HCT116 (cell line): ENCODE measurements at regions not wholly inside any gene's neighbourhood (a gene's known extent, or its start where the extent isn't known, plus 50 kb on each side); places are given as distances from the start of the nearest gene placed in this dataset.

Source experiments
- ATAC-seq: fragments of 200-7000 bp; cut with Tn5 transposase; 2 replicates; pipeline ENCODE4 v1.9.1; 2020; ENCODE audit warnings: mild to moderate bottlenecking, moderate library complexity
- BruUV-seq: library from RNA; stranded (reverse); fragments of 400-500 nt; replicated peaks from 2 replicates; lab custom pipeline; 2021; lab: Mats Ljungman, UMichigan
- CTCF ChIA-PET: fragments of 300-600 bp; sonication (Branson Sonifier 250); formaldehyde crosslinking; loops from one replicate; lab custom pipeline; 2021; ENCODE audit warnings: antibody characterized with exemption; lab: Charles Lee
- POLR2A ChIA-PET: fragments of 300-600, 350-600 bp; sonication (Branson Sonifier 250); formaldehyde crosslinking; loops from one replicate; lab custom pipeline; 2021; ENCODE audit warnings: antibody characterized with exemption; lab: Charles Lee
- RAD21 ChIA-PET, 2 experiments: fragments of 300-600 bp; sonication (Branson Sonifier 250); formaldehyde crosslinking; loops; one replicate each; lab custom pipeline; 2023; ENCODE audit warnings: low total read pairs in 2 of 2; ENCODE audit not compliant: uncharacterized antibody in 2 of 2, unreplicated experiment in 2 of 2, low non-redundant PET in 1 of 2; lab: Charles Lee
- DNase-seq: peaks from one replicate; pipeline ENCODE4 v3.0.0-alpha.2; 2010; ENCODE audit warnings: low read depth, low spot score
- H2AFZ ChIP-seq: fragments of 200-600 bp; shearing (Covaris generic), sonication (generic); 2 replicates; pipeline ENCODE4 v1.6.1; 2017; ENCODE audit warnings: low read depth, mixed run types, mixed read lengths, antibody characterized with exemption, low read length; ENCODE audit not compliant: poor library complexity, severe bottlenecking
- H3K27ac ChIP-seq: 2 replicates; pipeline ENCODE4 v1.5.1; 2012; ENCODE audit warnings: low read depth, low read length
- H3K27me3 ChIP-seq: fragments of 200-600 bp; sonication (generic); 2 replicates; pipeline ENCODE4 v1.6.1; 2016; ENCODE audit warnings: mixed run types, low read length, mixed read lengths; ENCODE audit not compliant: insufficient read depth
- H3K36me3 ChIP-seq, 2 experiments: fragments of 200-500 bp in 1 of 2; fragments of 200-600 bp in 1 of 2; sonication (Bioruptor generic) in 1 of 2; sonication (generic) in 1 of 2; 2 replicates each; pipeline versions ENCODE4 v1.5.1 to v1.6.1; 2014 to 2016; ENCODE audit warnings: low read length in 2 of 2, inconsistent platforms in 1 of 2, mixed read lengths in 1 of 2, mixed run types in 1 of 2; ENCODE audit not compliant: insufficient read depth in 2 of 2, control insufficient read depth in 1 of 2
- H3K4me1 ChIP-seq, 2 experiments: fragments of 200-600 bp in 1 of 2; sonication (generic) in 1 of 2; 2 replicates each; pipeline versions ENCODE4 v1.5.1 to v1.6.1; 2012 to 2017; ENCODE audit warnings: low read length in 2 of 2, inconsistent platforms in 1 of 2, mild to moderate bottlenecking in 1 of 2, mixed read lengths in 1 of 2, mixed run types in 1 of 2, moderate library complexity in 1 of 2; ENCODE audit not compliant: insufficient read depth in 2 of 2, control insufficient read depth in 1 of 2
- H3K4me2 ChIP-seq: fragments of 200-600 bp; sonication (generic); 2 replicates; pipeline ENCODE4 v1.6.1; 2017; ENCODE audit warnings: mixed run types, low read length, mixed read lengths
- H3K4me3 ChIP-seq, 2 experiments: fragments of 200-600 bp in 1 of 2; sonication (generic) in 1 of 2; replicated peaks in 1 of 2; 2 replicates each; pipeline ENCODE4 v1.5.1; 2011 to 2016; ENCODE audit warnings: low read length in 2 of 2, control low read depth in 1 of 2, low read depth in 1 of 2, mild to moderate bottlenecking in 1 of 2, mixed read lengths in 1 of 2, mixed run types in 1 of 2
- H3K79me2 ChIP-seq: fragments of 200-600 bp; sonication (generic); 2 replicates; pipeline ENCODE4 v1.6.1; 2017; ENCODE audit warnings: mild to moderate bottlenecking, mixed run types, low read length, moderate library complexity, mixed read lengths; ENCODE audit not compliant: insufficient read depth
- H3K9ac ChIP-seq: fragments of 200-600 bp; sonication (generic); 2 replicates; pipeline ENCODE4 v1.6.1; 2016; ENCODE audit warnings: low read length, mixed read lengths
- H3K9me2 ChIP-seq: fragments of 200-600 bp; sonication (generic), shearing (Covaris generic); 2 replicates; pipeline ENCODE4 v1.6.1; 2017; ENCODE audit warnings: mixed run types, mild to moderate bottlenecking, moderate library complexity; ENCODE audit not compliant: insufficient read depth
- H3K9me3 ChIP-seq, 2 experiments: fragments of 200-500 bp in 1 of 2; fragments of 200-600 bp in 1 of 2; sonication (Bioruptor generic) in 1 of 2; sonication (generic) in 1 of 2; 2 replicates each; pipeline ENCODE4 v1.6.1; 2014 to 2017; ENCODE audit warnings: low read length in 2 of 2, mixed read lengths in 2 of 2, inconsistent platforms in 1 of 2, low read depth in 1 of 2, mild to moderate bottlenecking in 1 of 2, mixed run types in 1 of 2, moderate library complexity in 1 of 2; ENCODE audit not compliant: control insufficient read depth in 1 of 2, insufficient read depth in 1 of 2
- H4K20me1 ChIP-seq: fragments of 200-600 bp; sonication (generic), shearing (Covaris generic); 2 replicates; pipeline ENCODE4 v1.6.1; 2017; ENCODE audit warnings: mixed run types, mild to moderate bottlenecking, moderate library complexity; ENCODE audit not compliant: insufficient read depth
- ATF3 ChIP-seq: IDR thresholded peaks from 2 replicates; pipeline ENCODE4 v1.6.1; 2012
- CBX3 ChIP-seq: IDR thresholded peaks from 2 replicates; pipeline ENCODE4 v1.6.1; 2012; ENCODE audit warnings: low read depth
- CEBPB ChIP-seq: IDR thresholded peaks from 2 replicates; pipeline ENCODE4 v1.6.1; 2012; ENCODE audit warnings: low read depth
- EGR1 ChIP-seq: IDR thresholded peaks from 2 replicates; pipeline ENCODE4 v1.6.1; 2012; ENCODE audit warnings: low read depth
- ELF1 ChIP-seq: IDR thresholded peaks from 2 replicates; pipeline ENCODE4 v1.6.1; 2012; ENCODE audit warnings: low read depth, borderline replicate concordance
- EZH2phosphoT487 ChIP-seq: fragments of 200-600 bp; IDR thresholded peaks from 2 replicates; pipeline ENCODE4 v1.6.1; 2018; ENCODE audit warnings: antibody characterized with exemption, borderline replicate concordance
- JUND ChIP-seq: IDR thresholded peaks from 2 replicates; pipeline ENCODE4 v1.6.1; 2012
- POLR2AphosphoS5 ChIP-seq: IDR thresholded peaks from 2 replicates; pipeline ENCODE4 v1.6.1; 2011; ENCODE audit warnings: mild to moderate bottlenecking, low read depth, low read length, moderate library complexity
- RAD21 ChIP-seq: IDR thresholded peaks from 2 replicates; pipeline ENCODE4 v1.6.1; 2012; ENCODE audit warnings: low read depth, mild to moderate bottlenecking
- REST ChIP-seq: IDR thresholded peaks from 2 replicates; pipeline ENCODE4 v1.6.1; 2012; ENCODE audit warnings: low read depth
- SIN3A ChIP-seq: IDR thresholded peaks from 2 replicates; pipeline ENCODE4 v1.6.1; 2012; ENCODE audit warnings: low read depth
- SP1 ChIP-seq: IDR thresholded peaks from 2 replicates; pipeline ENCODE4 v1.6.1; 2012; ENCODE audit warnings: low read depth
- TCF7L2 ChIP-seq: IDR thresholded peaks from 2 replicates; pipeline ENCODE4 v1.7.0; 2011; ENCODE audit warnings: borderline replicate concordance, inconsistent platforms; ENCODE audit not compliant: insufficient read depth, insufficient read length; ENCODE audit errors: extremely low read depth
- YY1 ChIP-seq: IDR thresholded peaks from 2 replicates; pipeline ENCODE4 v1.6.1; 2011; ENCODE audit warnings: low read length, low read depth, moderate library complexity, mild to moderate bottlenecking; ENCODE audit not compliant: insufficient replicate concordance; ENCODE audit errors: extremely low read depth
- ZBTB33 ChIP-seq: IDR thresholded peaks from 2 replicates; pipeline ENCODE4 v1.6.1; 2011; ENCODE audit warnings: mild to moderate bottlenecking, low read length, moderate library complexity; ENCODE audit not compliant: insufficient replicate concordance; ENCODE audit errors: extremely low read depth
- ZNF274 ChIP-seq: fragments of 200-500 bp; sonication (Bioruptor generic); IDR thresholded peaks from 2 replicates; pipeline ENCODE4 v1.6.1; 2014; ENCODE audit warnings: mild to moderate bottlenecking, low read depth, low read length, inconsistent platforms
- intact Hi-C: fragments of 100-400 bp; cut with micrococcal nuclease; formaldehyde crosslinking; loops from 2 replicates; pipeline ENCODE4 v1.10.0; 2022

GRCh38 chr16:64060631-64061030 is 1061.2 kb downstream of the CDH11 start:
- no peak for DNase-seq
- no peaks in the 10 kb centered on the region for H3K4me1 ChIP-seq
- no peaks in the 10 kb centered on the region for H3K36me3 ChIP-seq
- CTCF ChIA-PET: no interaction called here
- no TSS peak for BruUV-seq
- no peak overlapping the region for H3K4me2 ChIP-seq
- H3K27me3 ChIP-seq: no peaks in the 10 kb centered on the region
- no peaks in the 10 kb centered on the region for H3K79me2 ChIP-seq
- TF ChIP-seq EZH2phosphoT487 (no peak), CBX3 (no peak), ZNF274 (no peak), CEBPB (no peak), ZBTB33 (no peak), RAD21 (no peak), ELF1 (no peak), SIN3A (no peak), JUND (no peak), REST (no peak), EGR1 (no peak), SP1 (no peak), ATF3 (no peak), YY1 (no peak), TCF7L2 (no peak), POLR2AphosphoS5 (no peak)
- TF ChIP-seq, all 23 proteins: peak for 0
- ATAC-seq: no peak
- ChIA-PET POLR2A (no interaction called here), RAD21 (no interaction called here)
- peaks cover 6 to 24% of the 10 kb centered on the region in 2 experiments; a peak in 2 of 4 replicates for H3K9me3 ChIP-seq
- intact Hi-C loops: no loop called here
- no peaks in the 10 kb centered on the region for H3K9me2 ChIP-seq
- H3K9ac ChIP-seq: no peak overlapping the region
- H2AFZ ChIP-seq: no peak overlapping the region
- no peak overlapping the region for H3K27ac ChIP-seq
- H3K4me3 ChIP-seq: no peak overlapping the region
- H4K20me1 ChIP-seq: no peaks in the 10 kb centered on the region
